ENCODE measurements at regions not wholly inside any gene's neighbourhood (a gene's known extent, or its start where the extent isn't known, plus 50 kb on each side); places are given as distances from the start of the nearest gene placed in this dataset.
A peak's percentile ranks its signal among the peaks of the same experiment; 100 is the strongest.

DNA sequence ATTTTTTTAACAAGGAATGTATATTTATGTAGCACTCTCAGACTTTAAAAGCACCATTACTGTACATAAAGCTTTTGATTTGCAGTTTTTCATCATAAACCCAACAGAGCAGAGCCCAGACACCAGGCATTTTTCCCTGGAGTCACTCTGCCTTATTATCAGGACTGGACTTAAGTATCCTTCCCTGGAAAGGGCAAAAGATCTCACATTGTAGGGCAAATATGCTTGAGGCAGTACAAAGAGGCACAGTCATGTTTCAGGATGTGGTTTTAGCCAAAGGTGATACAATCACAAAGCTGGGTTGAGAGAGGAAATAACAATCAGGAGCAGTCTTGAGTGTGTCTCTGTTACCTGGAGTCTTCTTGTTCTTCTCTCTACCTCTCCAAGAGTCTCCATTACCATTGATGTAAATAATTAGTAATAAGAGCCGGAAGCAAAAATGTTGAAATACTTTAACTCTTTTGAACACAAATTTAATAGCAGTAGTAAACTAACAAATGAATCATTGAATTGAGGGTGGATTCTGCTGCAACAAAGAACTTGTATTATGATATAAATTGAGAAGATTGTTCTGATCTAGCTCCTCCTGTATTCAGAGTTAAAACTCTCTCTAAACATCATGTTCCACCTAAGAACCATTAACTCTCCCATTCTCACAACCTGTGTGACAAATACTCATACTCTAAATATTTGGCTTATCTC, 160.5 kb downstream of the LTN1 start (continued):
- TF ChIP-seq, protein P1, sequence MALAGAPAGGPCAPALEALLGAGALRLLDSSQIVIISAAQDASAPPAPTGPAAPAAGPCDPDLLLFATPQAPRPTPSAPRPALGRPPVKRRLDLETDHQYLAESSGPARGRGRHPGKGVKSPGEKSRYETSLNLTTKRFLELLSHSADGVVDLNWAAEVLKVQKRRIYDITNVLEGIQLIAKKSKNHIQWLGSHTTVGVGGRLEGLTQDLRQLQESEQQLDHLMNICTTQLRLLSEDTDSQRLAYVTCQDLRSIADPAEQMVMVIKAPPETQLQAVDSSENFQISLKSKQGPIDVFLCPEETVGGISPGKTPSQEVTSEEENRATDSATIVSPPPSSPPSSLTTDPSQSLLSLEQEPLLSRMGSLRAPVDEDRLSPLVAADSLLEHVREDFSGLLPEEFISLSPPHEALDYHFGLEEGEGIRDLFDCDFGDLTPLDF (CRISPR knock-in tag; IDR thresholded peaks at IDR 0.05): no peak
- TF ChIP-seq CEBPG (CRISPR knock-in tag; IDR thresholded peaks at IDR 0.05) (no peak), CEBPG (tag; conservative IDR thresholded peaks at IDR 0.05 in 1 of 2, IDR thresholded peaks at IDR 0.05 in 1 of 2) (peak in 1 of 2 experiments; percentile 38; a peak in 1 of 4 replicates), GABPA (tag; conservative IDR thresholded peaks at IDR 0.05; ENCODE audit: low read depth) (peak; percentile 67), LCOR (CRISPR knock-in tag; IDR thresholded peaks at IDR 0.05) (no peak), TBL1XR1 (IDR thresholded peaks at IDR 0.05; ENCODE audit: low read length in 2 of 2) (no peak), ZKSCAN3 (CRISPR knock-in tag; IDR thresholded peaks at IDR 0.05) (no peak), ARID1B (IDR thresholded peaks at IDR 0.05) (peak; percentile 74), HMGN3 (IDR thresholded peaks at IDR 0.05; ENCODE audit: borderline replicate concordance, extremely low read depth, insufficient read length, low read depth, low read length) (no peak), MCM5 (IDR thresholded peaks at IDR 0.05; ENCODE audit: low read depth) (no peak)
- TF ChIP-seq, protein P2, sequence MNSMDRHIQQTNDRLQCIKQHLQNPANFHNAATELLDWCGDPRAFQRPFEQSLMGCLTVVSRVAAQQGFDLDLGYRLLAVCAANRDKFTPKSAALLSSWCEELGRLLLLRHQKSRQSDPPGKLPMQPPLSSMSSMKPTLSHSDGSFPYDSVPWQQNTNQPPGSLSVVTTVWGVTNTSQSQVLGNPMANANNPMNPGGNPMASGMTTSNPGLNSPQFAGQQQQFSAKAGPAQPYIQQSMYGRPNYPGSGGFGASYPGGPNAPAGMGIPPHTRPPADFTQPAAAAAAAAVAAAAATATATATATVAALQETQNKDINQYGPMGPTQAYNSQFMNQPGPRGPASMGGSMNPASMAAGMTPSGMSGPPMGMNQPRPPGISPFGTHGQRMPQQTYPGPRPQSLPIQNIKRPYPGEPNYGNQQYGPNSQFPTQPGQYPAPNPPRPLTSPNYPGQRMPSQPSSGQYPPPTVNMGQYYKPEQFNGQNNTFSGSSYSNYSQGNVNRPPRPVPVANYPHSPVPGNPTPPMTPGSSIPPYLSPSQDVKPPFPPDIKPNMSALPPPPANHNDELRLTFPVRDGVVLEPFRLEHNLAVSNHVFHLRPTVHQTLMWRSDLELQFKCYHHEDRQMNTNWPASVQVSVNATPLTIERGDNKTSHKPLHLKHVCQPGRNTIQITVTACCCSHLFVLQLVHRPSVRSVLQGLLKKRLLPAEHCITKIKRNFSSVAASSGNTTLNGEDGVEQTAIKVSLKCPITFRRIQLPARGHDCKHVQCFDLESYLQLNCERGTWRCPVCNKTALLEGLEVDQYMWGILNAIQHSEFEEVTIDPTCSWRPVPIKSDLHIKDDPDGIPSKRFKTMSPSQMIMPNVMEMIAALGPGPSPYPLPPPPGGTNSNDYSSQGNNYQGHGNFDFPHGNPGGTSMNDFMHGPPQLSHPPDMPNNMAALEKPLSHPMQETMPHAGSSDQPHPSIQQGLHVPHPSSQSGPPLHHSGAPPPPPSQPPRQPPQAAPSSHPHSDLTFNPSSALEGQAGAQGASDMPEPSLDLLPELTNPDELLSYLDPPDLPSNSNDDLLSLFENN (IDR thresholded peaks at IDR 0.05; ENCODE audit: low read depth in 2 of 2, low read length in 2 of 2): no peak
- TF ChIP-seq, protein P3, sequence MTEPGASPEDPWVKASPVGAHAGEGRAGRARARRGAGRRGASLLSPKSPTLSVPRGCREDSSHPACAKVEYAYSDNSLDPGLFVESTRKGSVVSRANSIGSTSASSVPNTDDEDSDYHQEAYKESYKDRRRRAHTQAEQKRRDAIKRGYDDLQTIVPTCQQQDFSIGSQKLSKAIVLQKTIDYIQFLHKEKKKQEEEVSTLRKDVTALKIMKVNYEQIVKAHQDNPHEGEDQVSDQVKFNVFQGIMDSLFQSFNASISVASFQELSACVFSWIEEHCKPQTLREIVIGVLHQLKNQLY (CRISPR knock-in tag; conservative IDR thresholded peaks at IDR 0.05): no peak
- TF ChIP-seq, protein P4, sequence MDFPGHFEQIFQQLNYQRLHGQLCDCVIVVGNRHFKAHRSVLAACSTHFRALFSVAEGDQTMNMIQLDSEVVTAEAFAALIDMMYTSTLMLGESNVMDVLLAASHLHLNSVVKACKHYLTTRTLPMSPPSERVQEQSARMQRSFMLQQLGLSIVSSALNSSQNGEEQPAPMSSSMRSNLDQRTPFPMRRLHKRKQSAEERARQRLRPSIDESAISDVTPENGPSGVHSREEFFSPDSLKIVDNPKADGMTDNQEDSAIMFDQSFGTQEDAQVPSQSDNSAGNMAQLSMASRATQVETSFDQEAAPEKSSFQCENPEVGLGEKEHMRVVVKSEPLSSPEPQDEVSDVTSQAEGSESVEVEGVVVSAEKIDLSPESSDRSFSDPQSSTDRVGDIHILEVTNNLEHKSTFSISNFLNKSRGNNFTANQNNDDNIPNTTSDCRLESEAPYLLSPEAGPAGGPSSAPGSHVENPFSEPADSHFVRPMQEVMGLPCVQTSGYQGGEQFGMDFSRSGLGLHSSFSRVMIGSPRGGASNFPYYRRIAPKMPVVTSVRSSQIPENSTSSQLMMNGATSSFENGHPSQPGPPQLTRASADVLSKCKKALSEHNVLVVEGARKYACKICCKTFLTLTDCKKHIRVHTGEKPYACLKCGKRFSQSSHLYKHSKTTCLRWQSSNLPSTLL (IDR thresholded peaks at IDR 0.05): no peak
